Stomach (tissue), 8 donors: ENCODE measurements at regions not wholly inside any gene's neighbourhood (a gene's known extent, or its start where the extent isn't known, plus 50 kb on each side); places are given as distances from the start of the nearest gene placed in this dataset.

Source experiments
- DNase-seq, 2 donors: peaks; one replicate each; pipeline versions ENCODE4 v3.0.0 to v3.0.0-alpha.2; 2013 to 2019
- H3K27ac ChIP-seq, 5 donors: fragments of 200-600 bp in 4 of 5; sonication (generic) in 4 of 5; one replicate each; pipeline ENCODE4 v1.5.1; 2013 to 2019; ENCODE audit warnings: mild to moderate bottlenecking in 1 of 5, moderate library complexity in 1 of 5
- H3K27me3 ChIP-seq, 3 donors: fragments of 200-600 bp; sonication (generic); one replicate each; pipeline ENCODE4 v1.5.1; 2017 to 2019; ENCODE audit warnings: mixed run types in 1 of 3
- H3K36me3 ChIP-seq, 4 donors: fragments of 200-600 bp; sonication (generic); 1 replicate in 3 of 4; 2 replicates in 1 of 4; pipeline ENCODE4 v1.5.1; 2016 to 2019
- H3K4me1 ChIP-seq, 4 donors: fragments of 200-600 bp; sonication (generic); one replicate each; pipeline ENCODE4 v1.5.1; 2016 to 2019
- H3K4me3 ChIP-seq, 4 donors: fragments of 200-600 bp; sonication (generic) in 3 of 4; one replicate each; pipeline ENCODE4 v1.5.1; 2016 to 2019; ENCODE audit warnings: mild to moderate bottlenecking in 1 of 4
- H3K9me3 ChIP-seq, 4 donors: fragments of 200-600 bp; sonication (generic); one replicate each; pipeline ENCODE4 v1.5.1; 2016 to 2019
- EP300 ChIP-seq: sonication (generic); formaldehyde crosslinking; IDR thresholded peaks from one replicate; pipeline ENCODE4 v1.6.1; 2017; ENCODE audit warnings: antibody characterized with exemption
- POLR2A ChIP-seq, 4 donors: fragments of 450-650 bp; IDR thresholded peaks; one replicate each; pipeline ENCODE4 v1.6.1; 2016; ENCODE audit warnings: antibody characterized with exemption in 4 of 4, control low read depth in 2 of 4, mild to moderate bottlenecking in 1 of 4, moderate library complexity in 1 of 4
- POLR2AphosphoS5 ChIP-seq, 3 donors: sonication (generic); formaldehyde crosslinking; IDR thresholded peaks; one replicate each; pipeline ENCODE4 v1.6.1; 2016; ENCODE audit warnings: antibody characterized with exemption in 3 of 3
- WGBS, 5 donors: extraction: QIAGEN DNeasy Blood & Tissue Kit in 3 of 5; methylation state at CpG; one replicate each; pipeline versions ENCODE4 v1.1.5 to v1.1.7; 2013 to 2018; 5-methylcytosine and 5-hydroxymethylcytosine counted together
- intact Hi-C: fragments of 100-400 bp; cut with DNase I; formaldehyde crosslinking; loops from one replicate; pipeline ENCODE4 v1.15.1; 2023; ENCODE audit warnings: low total_unique reads
- TF ChIP-seq, protein P1 (sequence below), 7 experiments: fragments of 450-650 bp in 4 of 7; fragments of 200-600 bp in 3 of 7; sonication (generic) in 3 of 7; IDR thresholded peaks; one replicate each; pipeline ENCODE4 v1.5.1; 2016 to 2019; ENCODE audit warnings: antibody characterized with exemption in 7 of 7, control low read depth in 2 of 7, mild to moderate bottlenecking in 1 of 7
- donor health status: healthy with polysubstance abuse.
- donor health status: Bipolar disorder and iron deficiency.
- donor health status: healthy.

DNA sequence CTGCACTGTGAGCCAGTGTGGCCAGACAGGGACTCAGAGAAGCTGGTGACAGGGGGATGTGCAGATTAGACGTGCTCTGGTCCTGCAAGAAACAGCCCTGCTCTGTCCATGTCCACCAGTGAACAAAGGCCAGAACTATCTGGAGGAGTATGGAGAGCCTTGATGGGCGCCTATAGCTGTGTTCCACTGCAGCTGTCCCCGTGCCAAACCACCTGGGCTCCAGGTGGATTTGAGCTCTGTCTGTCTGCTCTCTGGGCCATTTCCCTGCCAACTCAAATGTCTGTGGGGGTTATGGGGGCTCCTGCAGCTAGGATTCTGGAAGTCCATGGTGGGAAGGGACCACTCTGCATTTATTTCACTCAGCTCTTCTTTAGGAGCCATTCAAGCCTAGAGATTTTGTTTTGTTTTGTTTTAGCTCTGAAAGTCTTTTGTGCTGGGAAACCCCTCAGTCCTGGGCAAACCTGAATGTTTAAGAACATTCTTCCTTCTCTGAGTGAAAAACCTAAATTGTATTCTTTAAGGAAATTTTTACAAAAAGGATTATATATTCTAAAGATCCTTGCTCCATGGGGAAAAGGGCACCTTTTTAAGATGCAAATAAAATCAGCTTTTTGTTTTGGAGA lies 1039.5 kb upstream of the SORCS1 start:
- Histone ChIP-seq H3K27ac (no peak overlapping the region), H3K36me3 (no peaks in the 10 kb centered on the region), H3K9me3 (no peaks in the 10 kb centered on the region), H3K4me1 (no peaks in the 10 kb centered on the region), H3K27me3 (no peaks in the 10 kb centered on the region), H3K4me3 (no peak overlapping the region)
- TF ChIP-seq POLR2AphosphoS5 (IDR thresholded peaks at IDR 0.05) (no peak), EP300 (no peak)
- DNase-seq: no peak
- intact Hi-C loops: no loop called here
- WGBS, 5 donors: 73 to 88% (median 84%) methylated on average over 3 of the region's 3 CpGs

DNA sequence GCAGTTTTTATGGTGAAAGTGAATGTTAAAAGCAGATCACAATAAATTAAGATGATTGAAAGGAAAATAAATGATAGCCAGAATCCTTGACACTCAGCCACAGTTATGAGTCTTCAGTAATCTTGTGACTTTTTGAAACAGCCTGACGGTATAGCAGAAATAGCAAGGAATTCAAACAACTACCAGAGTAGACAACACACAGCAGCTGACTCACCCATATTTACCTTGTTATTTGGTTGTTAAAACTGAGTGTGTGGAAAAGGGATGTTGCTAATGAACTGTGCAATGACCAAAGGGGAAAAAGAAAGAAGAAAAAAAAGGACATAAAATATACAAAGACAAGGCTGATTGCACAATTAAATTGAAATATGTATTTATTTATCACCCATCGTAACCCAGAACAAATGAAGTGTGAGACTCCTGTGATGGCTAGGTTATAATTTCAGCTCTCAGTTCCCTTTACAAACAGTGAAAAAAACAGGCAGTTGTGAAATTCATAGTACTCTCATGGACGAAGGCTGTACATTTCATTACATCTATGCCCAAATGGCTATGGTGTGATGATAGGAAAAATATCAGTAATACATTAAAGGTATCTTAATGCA lies 1023.0 kb upstream of the SORCS1 start:
- no peaks in the 10 kb centered on the region for H3K4me1 ChIP-seq
- TF ChIP-seq POLR2AphosphoS5 (IDR thresholded peaks at IDR 0.05): no peak
- DNase-seq: no peak
- H3K4me3 ChIP-seq: no peak overlapping the region
- H3K9me3 ChIP-seq: no peaks in the 10 kb centered on the region
- 51 to 68% (median 66%) methylated on average over 3 of the region's 3 CpGs for WGBS, 5 donors
- H3K36me3 ChIP-seq: no peaks in the 10 kb centered on the region
- no peaks in the 10 kb centered on the region for H3K27me3 ChIP-seq
- intact Hi-C loops: no loop called here
- H3K27ac ChIP-seq: no peak overlapping the region

DNA sequence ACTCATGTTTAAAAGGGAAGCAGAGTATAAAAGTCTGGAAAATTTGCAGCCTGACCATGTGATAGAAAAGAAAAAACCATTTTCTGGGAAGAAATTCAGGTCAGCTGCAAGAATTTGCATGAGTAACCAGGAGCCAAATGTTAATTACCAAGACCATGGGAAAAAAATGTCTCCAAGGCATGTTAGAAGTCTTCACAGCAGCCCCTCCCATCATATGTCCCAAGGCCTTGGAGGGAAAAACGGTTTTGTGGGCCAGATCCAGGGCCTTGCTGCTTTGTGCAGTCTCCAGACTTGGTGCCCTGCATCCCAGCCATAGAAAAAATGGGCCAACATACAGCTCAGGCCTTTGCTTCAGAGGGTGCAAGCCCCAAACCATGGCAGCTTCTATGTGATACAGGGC lies 1019.6 kb upstream of the SORCS1 start:
- Histone ChIP-seq H3K9me3 (no peaks in the 10 kb centered on the region), H3K4me3 (no peak overlapping the region), H3K4me1 (no peaks in the 10 kb centered on the region), H3K36me3 (no peaks in the 10 kb centered on the region), H3K27ac (no peak overlapping the region), H3K27me3 (no peaks in the 10 kb centered on the region)
- intact Hi-C loops: no loop called here
- 26 to 67% (median 47%) methylated on average over 1 of the region's 1 CpG for WGBS, 5 donors
- TF ChIP-seq EP300: no peak
- no peak for TF ChIP-seq POLR2A (IDR thresholded peaks at IDR 0.05)
- TF ChIP-seq, protein P1, sequence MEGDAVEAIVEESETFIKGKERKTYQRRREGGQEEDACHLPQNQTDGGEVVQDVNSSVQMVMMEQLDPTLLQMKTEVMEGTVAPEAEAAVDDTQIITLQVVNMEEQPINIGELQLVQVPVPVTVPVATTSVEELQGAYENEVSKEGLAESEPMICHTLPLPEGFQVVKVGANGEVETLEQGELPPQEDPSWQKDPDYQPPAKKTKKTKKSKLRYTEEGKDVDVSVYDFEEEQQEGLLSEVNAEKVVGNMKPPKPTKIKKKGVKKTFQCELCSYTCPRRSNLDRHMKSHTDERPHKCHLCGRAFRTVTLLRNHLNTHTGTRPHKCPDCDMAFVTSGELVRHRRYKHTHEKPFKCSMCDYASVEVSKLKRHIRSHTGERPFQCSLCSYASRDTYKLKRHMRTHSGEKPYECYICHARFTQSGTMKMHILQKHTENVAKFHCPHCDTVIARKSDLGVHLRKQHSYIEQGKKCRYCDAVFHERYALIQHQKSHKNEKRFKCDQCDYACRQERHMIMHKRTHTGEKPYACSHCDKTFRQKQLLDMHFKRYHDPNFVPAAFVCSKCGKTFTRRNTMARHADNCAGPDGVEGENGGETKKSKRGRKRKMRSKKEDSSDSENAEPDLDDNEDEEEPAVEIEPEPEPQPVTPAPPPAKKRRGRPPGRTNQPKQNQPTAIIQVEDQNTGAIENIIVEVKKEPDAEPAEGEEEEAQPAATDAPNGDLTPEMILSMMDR (IDR thresholded peaks at IDR 0.05): no peak
- no peak for TF ChIP-seq POLR2AphosphoS5 (IDR thresholded peaks at IDR 0.05)
- peak in 1 of 2 donors; percentile 29 for DNase-seq

DNA sequence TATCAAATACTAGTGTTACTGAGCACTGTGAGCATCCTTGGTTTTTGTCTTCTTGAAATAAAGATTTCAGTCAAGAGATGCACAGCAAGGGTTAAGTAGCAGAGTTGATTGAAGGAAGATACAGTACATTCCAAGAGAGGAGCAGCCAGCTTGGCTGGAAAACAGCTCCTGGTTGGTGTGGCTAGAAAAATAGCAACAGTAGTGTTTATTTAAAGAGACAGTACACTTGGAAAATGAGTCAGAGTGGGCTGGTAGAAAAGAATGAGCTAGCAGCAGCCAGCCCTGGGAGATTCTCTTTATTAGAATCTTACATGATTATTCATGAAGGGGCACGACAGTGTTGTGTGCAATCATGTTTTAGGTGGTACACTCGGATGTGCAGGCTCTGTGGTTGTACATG lies 1016.4 kb upstream of the SORCS1 start:
- no peaks in the 10 kb centered on the region for H3K9me3 ChIP-seq

DNA sequence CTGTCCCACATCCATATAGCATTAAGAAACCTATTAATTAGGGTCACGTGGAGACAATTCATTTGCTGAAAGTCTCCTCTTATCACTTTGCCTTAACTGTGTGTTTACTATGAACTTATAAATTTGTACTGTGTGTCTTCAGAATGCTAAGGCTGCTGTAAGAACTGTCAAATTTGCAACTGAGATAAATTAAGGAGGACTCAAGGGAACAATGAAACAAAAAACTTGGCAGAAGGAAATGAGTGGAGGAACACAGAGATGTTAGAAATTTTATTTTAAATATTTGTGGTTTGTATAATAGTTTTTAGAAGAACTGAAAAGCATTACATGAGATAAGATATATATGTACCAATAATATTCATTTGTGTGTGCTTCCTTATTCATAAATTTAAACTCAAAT lies 1005.3 kb upstream of the SORCS1 start:
- DNase-seq: peak in 1 of 2 donors; percentile 27
- H3K4me1 ChIP-seq: no peaks in the 10 kb centered on the region
- 63 to 86% (median 74%) methylated on average over 1 of the region's 1 CpG for WGBS, 5 donors
- no peaks in the 10 kb centered on the region for H3K36me3 ChIP-seq
- no peak overlapping the region for H3K27ac ChIP-seq
- TF ChIP-seq, protein P1 (IDR thresholded peaks at IDR 0.05): no peak
- TF ChIP-seq EP300 (no peak), POLR2A (IDR thresholded peaks at IDR 0.05) (no peak), POLR2AphosphoS5 (IDR thresholded peaks at IDR 0.05) (no peak)
- intact Hi-C loops: no loop called here
- H3K27me3 ChIP-seq: no peaks in the 10 kb centered on the region
- H3K9me3 ChIP-seq: no peaks in the 10 kb centered on the region
- H3K4me3 ChIP-seq: no peak overlapping the region

More for the DNA sequence above, 1016.4 kb upstream of the SORCS1 start:
- no peaks in the 10 kb centered on the region for H3K4me1 ChIP-seq
- DNase-seq: no peak
- intact Hi-C loops: no loop called here
- WGBS, 5 donors: 69 to 85% (median 74%) methylated on average over 2 of the region's 2 CpGs
- no peak overlapping the region for H3K27ac ChIP-seq
- H3K27me3 ChIP-seq: no peaks in the 10 kb centered on the region
- no peaks in the 10 kb centered on the region for H3K36me3 ChIP-seq
- H3K4me3 ChIP-seq: no peak overlapping the region
- no peak for TF ChIP-seq POLR2A (IDR thresholded peaks at IDR 0.05)
- no peak for TF ChIP-seq EP300
- TF ChIP-seq, protein P1 (IDR thresholded peaks at IDR 0.05): no peak
- no peak for TF ChIP-seq POLR2AphosphoS5 (IDR thresholded peaks at IDR 0.05)
